HCT116 (cell line): ENCODE measurements at regions not wholly inside any gene's neighbourhood (a gene's known extent, or its start where the extent isn't known, plus 50 kb on each side); places are given as distances from the start of the nearest gene placed in this dataset.

Experiments used
- ATAC-seq: fragments of 200-7000 bp; cut with Tn5 transposase; 2 replicates; pipeline ENCODE4 v1.9.1; 2020; ENCODE audit warnings: mild to moderate bottlenecking, moderate library complexity
- BruUV-seq: library from RNA; stranded (reverse); fragments of 400-500 nt; replicated peaks from 2 replicates; lab custom pipeline; 2021; lab: Mats Ljungman, UMichigan
- CTCF ChIA-PET: fragments of 300-600 bp; sonication (Branson Sonifier 250); formaldehyde crosslinking; loops from one replicate; lab custom pipeline; 2021; ENCODE audit warnings: antibody characterized with exemption; lab: Charles Lee
- POLR2A ChIA-PET: fragments of 300-600, 350-600 bp; sonication (Branson Sonifier 250); formaldehyde crosslinking; loops from one replicate; lab custom pipeline; 2021; ENCODE audit warnings: antibody characterized with exemption; lab: Charles Lee
- RAD21 ChIA-PET, 2 experiments: fragments of 300-600 bp; sonication (Branson Sonifier 250); formaldehyde crosslinking; loops; one replicate each; lab custom pipeline; 2023; ENCODE audit warnings: low total read pairs in 2 of 2; ENCODE audit not compliant: uncharacterized antibody in 2 of 2, unreplicated experiment in 2 of 2, low non-redundant PET in 1 of 2; lab: Charles Lee
- DNase-seq: peaks from one replicate; pipeline ENCODE4 v3.0.0-alpha.2; 2010; ENCODE audit warnings: low read depth, low spot score
- H2AFZ ChIP-seq: fragments of 200-600 bp; shearing (Covaris generic), sonication (generic); 2 replicates; pipeline ENCODE4 v1.6.1; 2017; ENCODE audit warnings: low read depth, mixed run types, mixed read lengths, antibody characterized with exemption, low read length; ENCODE audit not compliant: poor library complexity, severe bottlenecking
- H3K27ac ChIP-seq: 2 replicates; pipeline ENCODE4 v1.5.1; 2012; ENCODE audit warnings: low read depth, low read length
- H3K27me3 ChIP-seq: fragments of 200-600 bp; sonication (generic); 2 replicates; pipeline ENCODE4 v1.6.1; 2016; ENCODE audit warnings: mixed run types, low read length, mixed read lengths; ENCODE audit not compliant: insufficient read depth
- H3K36me3 ChIP-seq, 2 experiments: fragments of 200-500 bp in 1 of 2; fragments of 200-600 bp in 1 of 2; sonication (Bioruptor generic) in 1 of 2; sonication (generic) in 1 of 2; 2 replicates each; pipeline versions ENCODE4 v1.5.1 to v1.6.1; 2014 to 2016; ENCODE audit warnings: low read length in 2 of 2, inconsistent platforms in 1 of 2, mixed read lengths in 1 of 2, mixed run types in 1 of 2; ENCODE audit not compliant: insufficient read depth in 2 of 2, control insufficient read depth in 1 of 2
- H3K4me1 ChIP-seq, 2 experiments: fragments of 200-600 bp in 1 of 2; sonication (generic) in 1 of 2; 2 replicates each; pipeline versions ENCODE4 v1.5.1 to v1.6.1; 2012 to 2017; ENCODE audit warnings: low read length in 2 of 2, inconsistent platforms in 1 of 2, mild to moderate bottlenecking in 1 of 2, mixed read lengths in 1 of 2, mixed run types in 1 of 2, moderate library complexity in 1 of 2; ENCODE audit not compliant: insufficient read depth in 2 of 2, control insufficient read depth in 1 of 2
- H3K4me2 ChIP-seq: fragments of 200-600 bp; sonication (generic); 2 replicates; pipeline ENCODE4 v1.6.1; 2017; ENCODE audit warnings: mixed run types, low read length, mixed read lengths
- H3K4me3 ChIP-seq, 2 experiments: fragments of 200-600 bp in 1 of 2; sonication (generic) in 1 of 2; replicated peaks in 1 of 2; 2 replicates each; pipeline ENCODE4 v1.5.1; 2011 to 2016; ENCODE audit warnings: low read length in 2 of 2, control low read depth in 1 of 2, low read depth in 1 of 2, mild to moderate bottlenecking in 1 of 2, mixed read lengths in 1 of 2, mixed run types in 1 of 2
- H3K79me2 ChIP-seq: fragments of 200-600 bp; sonication (generic); 2 replicates; pipeline ENCODE4 v1.6.1; 2017; ENCODE audit warnings: mild to moderate bottlenecking, mixed run types, low read length, moderate library complexity, mixed read lengths; ENCODE audit not compliant: insufficient read depth
- H3K9ac ChIP-seq: fragments of 200-600 bp; sonication (generic); 2 replicates; pipeline ENCODE4 v1.6.1; 2016; ENCODE audit warnings: low read length, mixed read lengths
- H3K9me2 ChIP-seq: fragments of 200-600 bp; sonication (generic), shearing (Covaris generic); 2 replicates; pipeline ENCODE4 v1.6.1; 2017; ENCODE audit warnings: mixed run types, mild to moderate bottlenecking, moderate library complexity; ENCODE audit not compliant: insufficient read depth
- H3K9me3 ChIP-seq, 2 experiments: fragments of 200-500 bp in 1 of 2; fragments of 200-600 bp in 1 of 2; sonication (Bioruptor generic) in 1 of 2; sonication (generic) in 1 of 2; 2 replicates each; pipeline ENCODE4 v1.6.1; 2014 to 2017; ENCODE audit warnings: low read length in 2 of 2, mixed read lengths in 2 of 2, inconsistent platforms in 1 of 2, low read depth in 1 of 2, mild to moderate bottlenecking in 1 of 2, mixed run types in 1 of 2, moderate library complexity in 1 of 2; ENCODE audit not compliant: control insufficient read depth in 1 of 2, insufficient read depth in 1 of 2
- H4K20me1 ChIP-seq: fragments of 200-600 bp; sonication (generic), shearing (Covaris generic); 2 replicates; pipeline ENCODE4 v1.6.1; 2017; ENCODE audit warnings: mixed run types, mild to moderate bottlenecking, moderate library complexity; ENCODE audit not compliant: insufficient read depth
- CBX3 ChIP-seq: IDR thresholded peaks from 2 replicates; pipeline ENCODE4 v1.6.1; 2012; ENCODE audit warnings: low read depth
- EGR1 ChIP-seq: IDR thresholded peaks from 2 replicates; pipeline ENCODE4 v1.6.1; 2012; ENCODE audit warnings: low read depth
- ELF1 ChIP-seq: IDR thresholded peaks from 2 replicates; pipeline ENCODE4 v1.6.1; 2012; ENCODE audit warnings: low read depth, borderline replicate concordance
- EZH2 ChIP-seq: fragments of 200-600 bp; sonication (generic); IDR thresholded peaks from 2 replicates; pipeline ENCODE4 v1.6.1; 2017; ENCODE audit warnings: antibody characterized with exemption, mixed run types
- JUND ChIP-seq: IDR thresholded peaks from 2 replicates; pipeline ENCODE4 v1.6.1; 2012
- MAX ChIP-seq: IDR thresholded peaks from 2 replicates; pipeline ENCODE4 v1.6.1; 2012
- POLR2AphosphoS5 ChIP-seq: IDR thresholded peaks from 2 replicates; pipeline ENCODE4 v1.6.1; 2011; ENCODE audit warnings: mild to moderate bottlenecking, low read depth, low read length, moderate library complexity
- RAD21 ChIP-seq: IDR thresholded peaks from 2 replicates; pipeline ENCODE4 v1.6.1; 2012; ENCODE audit warnings: low read depth, mild to moderate bottlenecking
- SP1 ChIP-seq: IDR thresholded peaks from 2 replicates; pipeline ENCODE4 v1.6.1; 2012; ENCODE audit warnings: low read depth
- TCF7L2 ChIP-seq: IDR thresholded peaks from 2 replicates; pipeline ENCODE4 v1.7.0; 2011; ENCODE audit warnings: borderline replicate concordance, inconsistent platforms; ENCODE audit not compliant: insufficient read depth, insufficient read length; ENCODE audit errors: extremely low read depth
- ZBTB33 ChIP-seq: IDR thresholded peaks from 2 replicates; pipeline ENCODE4 v1.6.1; 2011; ENCODE audit warnings: mild to moderate bottlenecking, low read length, moderate library complexity; ENCODE audit not compliant: insufficient replicate concordance; ENCODE audit errors: extremely low read depth
- ZFX ChIP-seq: fragments of 450-650 bp; IDR thresholded peaks from 2 replicates; pipeline ENCODE4 v1.6.1; 2017
- intact Hi-C: fragments of 100-400 bp; cut with micrococcal nuclease; formaldehyde crosslinking; loops from 2 replicates; pipeline ENCODE4 v1.10.0; 2022
- TF ChIP-seq, protein P1 (sequence below): IDR thresholded peaks from 2 replicates; pipeline ENCODE4 v1.6.1; 2012
- TF ChIP-seq, protein P2 (sequence below), 3 experiments: fragments of 200-600 bp in 1 of 3; sonication (generic) in 1 of 3; IDR thresholded peaks in 2 of 3; conservative IDR thresholded peaks in 1 of 3; 2 replicates each; pipeline ENCODE4 v1.5.1; 2012 to 2017; ENCODE audit warnings: low read depth in 2 of 3, low read length in 2 of 3, antibody characterized with exemption in 1 of 3, borderline replicate concordance in 1 of 3, control low read depth in 1 of 3, mild to moderate bottlenecking in 1 of 3, mixed read lengths in 1 of 3, mixed run types in 1 of 3, moderate library complexity in 1 of 3; ENCODE audit not compliant: insufficient read depth in 1 of 3

GRCh38 chr13:110989331-110989730, 74.5 kb upstream of the ANKRD10 start:
- no peak for TF ChIP-seq MAX
- TF ChIP-seq, protein P1, sequence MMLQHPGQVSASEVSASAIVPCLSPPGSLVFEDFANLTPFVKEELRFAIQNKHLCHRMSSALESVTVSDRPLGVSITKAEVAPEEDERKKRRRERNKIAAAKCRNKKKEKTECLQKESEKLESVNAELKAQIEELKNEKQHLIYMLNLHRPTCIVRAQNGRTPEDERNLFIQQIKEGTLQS = no peak
- TF ChIP-seq TCF7L2 = no peak
- TF ChIP-seq ZBTB33 = no peak
- TF ChIP-seq CBX3 = no peak
- TF ChIP-seq ZFX = no peak
- no peak for TF ChIP-seq JUND
- TF ChIP-seq, protein P2, sequence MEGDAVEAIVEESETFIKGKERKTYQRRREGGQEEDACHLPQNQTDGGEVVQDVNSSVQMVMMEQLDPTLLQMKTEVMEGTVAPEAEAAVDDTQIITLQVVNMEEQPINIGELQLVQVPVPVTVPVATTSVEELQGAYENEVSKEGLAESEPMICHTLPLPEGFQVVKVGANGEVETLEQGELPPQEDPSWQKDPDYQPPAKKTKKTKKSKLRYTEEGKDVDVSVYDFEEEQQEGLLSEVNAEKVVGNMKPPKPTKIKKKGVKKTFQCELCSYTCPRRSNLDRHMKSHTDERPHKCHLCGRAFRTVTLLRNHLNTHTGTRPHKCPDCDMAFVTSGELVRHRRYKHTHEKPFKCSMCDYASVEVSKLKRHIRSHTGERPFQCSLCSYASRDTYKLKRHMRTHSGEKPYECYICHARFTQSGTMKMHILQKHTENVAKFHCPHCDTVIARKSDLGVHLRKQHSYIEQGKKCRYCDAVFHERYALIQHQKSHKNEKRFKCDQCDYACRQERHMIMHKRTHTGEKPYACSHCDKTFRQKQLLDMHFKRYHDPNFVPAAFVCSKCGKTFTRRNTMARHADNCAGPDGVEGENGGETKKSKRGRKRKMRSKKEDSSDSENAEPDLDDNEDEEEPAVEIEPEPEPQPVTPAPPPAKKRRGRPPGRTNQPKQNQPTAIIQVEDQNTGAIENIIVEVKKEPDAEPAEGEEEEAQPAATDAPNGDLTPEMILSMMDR (IDR thresholded peaks at IDR 0.05 in 2 of 3, conservative IDR thresholded peaks at IDR 0.05 in 1 of 3; ENCODE audit: borderline replicate concordance in 1 of 3, insufficient read depth in 1 of 3, low read depth in 2 of 3, low read length in 2 of 3) = no peak
- no peak for TF ChIP-seq EZH2
- TF ChIP-seq RAD21 = no peak
- TF ChIP-seq ELF1 = no peak
- no peak for TF ChIP-seq EGR1
- no peak for TF ChIP-seq POLR2AphosphoS5
- TF ChIP-seq SP1 = no peak
- Histone ChIP-seq H3K27ac (no peak overlapping the region), H3K9me2 (no peaks in the 10 kb centered on the region), H3K9me3 (no peaks in the 10 kb centered on the region), H3K79me2 (no peaks in the 10 kb centered on the region), H3K27me3 (no peaks in the 10 kb centered on the region), H4K20me1 (no peaks in the 10 kb centered on the region), H3K4me2 (no peak overlapping the region), H3K4me1 (no peaks in the 10 kb centered on the region), H3K9ac (no peak overlapping the region), H3K4me3 (no peak overlapping the region), H2AFZ (no peak overlapping the region), H3K36me3 (no peaks in the 10 kb centered on the region)
- CTCF ChIA-PET = no interaction called here
- intact Hi-C loops = no loop called here
- no peak for DNase-seq
- BruUV-seq = no TSS peak
- POLR2A ChIA-PET = no interaction called here
- ATAC-seq = no peak
- RAD21 ChIA-PET = no interaction called here
